22Rv1 (cell line): ENCODE measurements at regions not wholly inside any gene's neighbourhood (a gene's known extent, or its start where the extent isn't known, plus 50 kb on each side); places are given as distances from the start of the nearest gene placed in this dataset.

Experiments
- CTCF ChIP-seq: fragments of 450-650 bp; IDR thresholded peaks from 2 replicates; pipeline ENCODE4 v1.5.1; 2017; ENCODE audit warnings: mild to moderate bottlenecking
- ZFX ChIP-seq: fragments of 450-650 bp; IDR thresholded peaks from 2 replicates; pipeline ENCODE4 v1.6.1; 2017; ENCODE audit warnings: antibody characterized with exemption, borderline replicate concordance

- TF ChIP-seq CTCF (no peak), ZFX (no peak)
These were observed 161.3 kb downstream of the MACROH2A1 start for GRCh38 chr5:135237748-135238103.
